ENCODE measurements at regions not wholly inside any gene's neighbourhood (a gene's known extent, or its start where the extent isn't known, plus 50 kb on each side); places are given as distances from the start of the nearest gene placed in this dataset.
"Not testable (repeated sequence)": the region's sequence is repeated elsewhere in the genome, so short reads cannot be mapped to it uniquely, and the experiment has no call there.

DNA sequence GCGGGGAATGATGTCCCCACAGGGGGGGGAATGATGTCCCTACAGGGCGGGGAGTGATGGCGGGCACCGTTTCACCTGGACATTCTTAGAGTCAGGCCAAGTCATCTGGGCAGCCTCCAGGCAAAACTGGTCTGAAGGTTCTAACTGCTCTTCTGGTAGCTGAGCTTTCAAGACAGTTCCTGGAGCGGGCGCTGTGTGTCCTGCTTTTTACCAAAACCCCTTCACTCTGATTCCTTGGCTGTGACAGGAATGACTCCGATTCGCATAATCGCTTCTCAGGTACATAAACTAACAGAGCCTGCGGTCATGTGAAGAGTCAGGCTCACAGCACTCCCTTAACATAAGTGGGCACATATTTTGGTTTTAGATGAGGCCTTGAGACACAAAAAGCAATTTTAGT, 836.0 kb downstream of the TRIML1 start:
- DNase-seq = no peak

DNA sequence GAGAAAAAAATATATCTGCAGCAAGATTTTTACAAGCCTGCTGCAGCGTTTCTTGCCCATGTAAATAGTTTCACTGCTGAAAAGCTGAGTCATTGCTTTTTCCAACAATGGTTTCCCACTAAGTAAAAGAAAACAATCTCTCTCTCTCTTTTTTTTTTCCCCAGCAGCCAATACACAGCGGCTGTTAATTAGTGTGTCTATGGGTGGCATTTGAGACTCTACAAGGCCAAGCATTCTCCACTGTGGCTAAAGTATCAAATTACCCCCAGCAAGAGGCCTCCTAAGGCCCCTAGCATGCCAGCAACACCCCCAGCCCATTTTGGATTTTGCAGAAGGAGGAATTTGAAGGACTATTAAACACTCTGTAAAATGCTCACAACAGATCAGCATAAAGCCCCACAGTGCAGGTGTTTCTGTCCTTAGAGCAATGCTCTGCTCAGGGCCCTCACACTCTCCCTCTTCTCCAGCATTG, 837.4 kb downstream of the TRIML1 start:
- peak; percentile 24 for DNase-seq

DNA sequence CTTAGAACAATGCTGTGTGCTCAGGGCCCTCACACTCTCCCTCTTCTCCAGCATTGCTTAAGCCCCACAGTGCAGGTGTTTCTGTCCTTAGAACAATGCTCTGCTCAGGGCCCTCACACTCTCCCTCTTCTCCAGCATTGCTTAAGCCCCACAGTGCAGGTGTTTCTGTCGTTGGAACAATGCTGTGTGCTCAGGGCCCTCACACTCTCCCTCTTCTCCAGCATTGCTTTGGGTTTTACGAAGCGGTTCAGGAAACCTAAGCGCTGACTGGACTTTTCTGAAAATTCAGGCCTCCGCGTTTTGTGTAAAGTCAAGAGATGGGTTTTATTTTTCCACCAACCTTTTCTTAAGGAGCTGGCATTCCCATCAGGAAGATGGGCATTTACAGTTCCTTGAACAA, 838.0 kb downstream of the TRIML1 start:
- DNase-seq = not testable (repeated sequence)

- no peak for DNase-seq
These were observed 845.3 kb downstream of the TRIML1 start for GRCh38 chr4:188984518-188984917.

DNA sequence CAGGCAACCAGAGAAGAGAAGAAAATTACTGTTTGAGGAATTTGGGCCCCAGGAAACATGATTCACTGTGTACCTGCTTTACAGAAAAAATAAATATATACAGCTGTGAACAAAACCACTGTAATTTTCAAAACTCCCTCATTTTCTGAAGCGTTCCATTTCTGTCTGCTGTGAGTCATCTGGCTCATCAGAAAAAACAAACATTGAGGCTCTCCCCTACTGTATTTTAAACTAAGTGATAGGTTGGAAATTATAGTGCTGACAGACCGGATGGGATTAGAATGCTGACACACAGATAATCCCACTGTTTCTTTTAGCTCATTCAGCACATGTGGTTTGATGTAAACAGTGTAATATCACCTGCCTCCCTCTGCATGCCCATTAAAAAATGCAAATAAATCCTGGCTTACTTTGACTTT, 847.0 kb downstream of the TRIML1 start:
- DNase-seq = no peak

DNA sequence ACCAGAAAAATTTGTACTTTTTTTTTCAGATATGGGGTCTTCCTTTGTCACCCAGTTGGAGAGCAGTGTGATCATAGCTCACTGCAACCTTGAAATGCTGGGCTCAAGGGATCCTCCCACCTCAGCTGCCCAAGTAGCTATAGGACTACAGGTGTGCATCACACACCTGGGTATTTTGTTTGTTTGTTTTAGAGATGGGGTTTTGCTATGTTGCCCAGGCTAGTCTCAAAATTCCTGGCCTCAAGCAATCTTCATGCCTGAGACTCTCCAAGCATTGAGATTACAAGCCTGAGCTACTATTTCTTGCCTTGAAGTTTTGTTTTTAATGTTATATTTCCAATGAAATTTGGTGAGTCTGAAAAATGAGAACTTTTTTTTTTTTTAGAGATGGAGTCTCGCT, 847.8 kb downstream of the TRIML1 start:
- no peak for DNase-seq

GRCh38 chr4:188988131-188988530, 848.9 kb downstream of the TRIML1 start:
- no peak for DNase-seq

- DNase-seq = no peak
These were observed 850.1 kb downstream of the TRIML1 start for GRCh38 chr4:188989371-188989770.

DNA sequence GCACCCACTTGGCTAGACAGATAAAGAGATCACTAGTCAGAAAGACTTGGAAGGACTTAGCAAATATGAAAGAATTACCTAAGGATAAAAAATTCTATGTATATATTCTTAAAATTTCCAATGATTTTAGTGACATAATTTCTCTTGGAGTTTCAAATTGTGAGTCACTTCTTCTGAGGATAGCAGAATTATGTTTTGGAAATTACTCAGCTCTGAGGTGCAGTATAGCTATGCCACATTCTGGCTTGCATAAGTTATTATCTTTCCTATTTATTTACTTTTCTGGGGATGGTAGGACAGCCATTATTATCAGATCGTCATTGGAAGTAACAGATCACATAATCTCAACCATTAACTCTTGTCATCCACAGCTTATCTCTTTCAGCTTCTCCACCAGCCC, 853.5 kb downstream of the TRIML1 start:
- DNase-seq = no peak

DNA sequence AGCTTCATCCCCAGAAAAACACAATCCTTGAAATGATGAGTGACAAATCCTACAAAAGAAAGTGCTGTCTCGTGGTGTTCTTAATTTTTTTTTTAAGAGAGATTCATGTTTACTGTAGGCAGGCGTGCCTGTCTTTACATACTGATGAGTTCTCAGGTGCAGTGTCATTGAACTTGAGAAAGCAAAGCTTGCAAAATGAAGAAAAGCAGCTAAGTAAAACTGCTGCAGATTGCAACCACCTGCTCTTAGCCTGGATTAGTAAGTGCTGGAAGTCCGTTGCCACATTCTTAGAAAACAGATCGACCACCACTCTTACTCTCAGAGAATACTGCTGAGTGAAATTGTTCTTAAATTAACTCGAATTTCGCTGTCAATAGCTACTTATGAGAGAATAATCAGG, 854.6 kb downstream of the TRIML1 start:
- no peak for DNase-seq

GRCh38 chr4:189001283-189001970, 862.2 kb downstream of the TRIML1 start:
- no peak for DNase-seq

DNA sequence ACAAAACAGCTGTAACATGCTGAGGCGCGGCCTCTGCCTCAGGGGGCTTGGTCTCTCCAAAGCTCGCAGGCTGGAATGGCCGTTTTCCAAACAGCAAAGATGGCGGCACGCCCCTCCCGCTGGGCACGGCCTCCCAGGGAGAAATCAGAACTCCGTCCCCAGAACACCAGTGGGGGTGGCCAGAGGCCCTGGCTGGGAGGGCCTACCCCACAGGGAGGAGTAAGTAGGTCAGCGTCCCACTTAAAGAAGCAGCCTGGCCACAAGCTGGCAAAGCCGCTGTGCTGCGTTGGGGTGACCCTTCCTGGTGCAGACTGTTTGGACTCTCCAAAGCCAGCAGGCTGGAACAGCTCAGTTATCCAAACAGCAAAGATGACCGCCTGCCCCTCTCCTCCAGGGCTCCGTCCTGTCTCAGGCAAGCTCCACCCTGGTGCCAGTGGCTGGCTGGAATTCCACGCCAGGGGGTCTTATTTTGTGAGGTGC, 862.8 kb downstream of the TRIML1 start:
- DNase-seq = no peak

- no peak for DNase-seq
These were observed 863.2 kb downstream of the TRIML1 start for GRCh38 chr4:189002475-189002874.

GRCh38 chr4:189010452-189011217, 871.4 kb downstream of the TRIML1 start:
- not testable (repeated sequence) for DNase-seq

DNA sequence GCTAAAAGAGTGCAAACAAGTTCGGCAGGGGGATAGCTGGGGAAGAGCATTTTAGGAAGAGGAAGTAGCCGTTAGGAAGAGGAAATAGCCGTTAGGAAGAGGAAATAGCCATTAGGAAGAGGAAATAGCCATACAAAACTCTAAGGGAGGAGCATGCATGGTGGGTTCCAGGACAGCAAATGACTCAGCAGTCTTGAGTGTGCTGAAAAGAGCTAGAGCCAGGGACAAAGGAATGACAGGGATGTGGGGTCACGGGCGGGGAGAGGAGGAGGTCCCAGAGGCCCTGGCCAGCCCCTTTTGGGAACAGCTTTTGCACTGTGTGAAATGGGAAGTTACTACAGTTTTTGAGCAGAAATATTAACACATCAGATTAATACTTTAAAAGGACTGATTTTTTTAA, 882.6 kb downstream of the TRIML1 start:
- no peak for DNase-seq

DNA sequence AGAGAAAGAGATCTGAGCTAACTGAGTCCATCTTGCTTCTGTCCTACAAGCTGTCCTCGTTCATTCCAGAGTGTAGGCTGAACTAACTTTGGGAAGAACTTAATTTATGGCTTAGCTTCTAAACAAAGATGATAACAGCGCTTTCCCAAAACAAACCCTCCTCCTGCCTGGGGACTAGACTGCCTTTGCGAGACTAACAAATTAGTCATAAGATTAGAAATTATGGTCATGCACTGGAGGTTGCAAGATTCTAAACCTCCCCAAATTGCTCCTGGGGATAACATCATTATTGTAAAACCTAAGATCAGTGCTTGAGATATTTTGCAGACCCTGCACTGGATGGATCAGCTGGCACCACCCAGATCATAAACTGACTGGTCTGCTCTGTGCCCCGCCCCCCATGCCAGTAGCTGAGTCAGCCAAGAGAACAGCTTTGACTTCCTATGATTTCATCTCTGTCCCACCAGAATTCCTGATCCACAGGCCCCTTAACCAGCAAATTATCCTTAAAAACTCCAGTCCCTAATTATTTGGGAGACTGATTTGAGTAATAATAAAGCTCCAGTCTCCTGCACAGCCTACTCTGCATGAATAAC, 883.3 kb downstream of the TRIML1 start:
- no peak for DNase-seq

DNA sequence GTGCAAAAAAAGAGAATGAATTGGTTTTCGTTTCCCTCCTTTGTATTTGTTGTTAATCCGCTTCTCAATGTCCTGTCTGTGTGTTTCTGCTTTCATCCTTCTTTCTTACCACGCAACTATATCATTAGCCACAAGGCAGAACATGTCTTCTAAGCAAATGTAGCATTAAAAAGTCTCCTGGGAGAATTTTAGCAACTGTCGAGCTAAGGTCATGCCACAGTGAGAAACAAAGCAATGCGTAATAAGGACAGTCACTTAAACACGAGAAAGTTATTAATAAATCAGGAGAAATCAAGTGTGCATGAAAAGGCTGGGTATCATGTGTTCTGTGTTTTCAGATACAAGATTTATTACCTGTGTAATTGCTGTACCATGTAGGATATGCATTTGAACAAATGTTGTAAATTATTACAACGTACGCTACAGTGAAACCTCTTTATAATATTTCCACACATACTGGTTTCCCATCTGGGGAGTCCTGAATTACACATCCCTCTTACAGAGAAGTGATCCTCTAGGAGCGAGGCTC, 890.8 kb downstream of the TRIML1 start:
- no peak for DNase-seq

DNA sequence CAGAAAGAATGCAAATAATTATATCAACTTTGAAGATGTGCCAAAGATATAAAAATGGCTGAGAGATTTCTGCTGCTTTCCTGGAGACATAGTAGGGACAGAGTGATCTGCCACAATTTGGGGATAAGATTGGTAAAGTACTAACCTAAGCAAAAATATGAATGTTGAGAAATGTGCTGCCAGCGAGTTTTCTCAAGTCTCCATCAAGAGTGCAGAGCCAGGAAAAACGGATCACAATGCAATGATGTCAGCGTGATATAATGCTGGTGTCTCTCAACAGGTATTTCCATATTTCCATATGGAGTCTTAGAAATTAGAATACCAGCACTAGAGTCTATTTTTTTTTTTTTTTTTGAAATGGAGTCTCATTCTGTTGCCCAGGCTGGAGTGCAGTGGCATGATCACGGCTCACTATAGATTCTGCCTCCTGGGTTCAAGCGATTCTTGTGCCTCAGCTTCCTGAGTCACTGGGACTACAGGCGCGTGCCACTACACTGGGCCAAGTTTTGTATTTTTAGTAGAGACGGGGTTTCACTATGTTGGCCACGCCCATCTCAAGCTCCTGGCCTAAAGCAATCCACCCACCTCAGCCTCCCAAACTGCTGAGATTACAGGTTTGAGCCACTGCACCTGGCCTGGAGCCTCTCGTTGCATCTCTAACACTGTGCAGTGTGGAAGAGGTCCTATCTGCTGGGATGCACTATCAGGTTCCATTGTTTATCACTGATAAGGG, 893.5 kb downstream of the TRIML1 start:
- DNase-seq = no peak

GRCh38 chr4:189033801-189034347, 894.6 kb downstream of the TRIML1 start:
- no peak for DNase-seq

GRCh38 chr4:189035091-189035490, 895.9 kb downstream of the TRIML1 start:
- DNase-seq = no peak

GRCh38 chr4:189035654-189036053, 896.4 kb downstream of the TRIML1 start:
- no peak for DNase-seq

GRCh38 chr4:189036906-189037305, 897.7 kb downstream of the TRIML1 start:
- DNase-seq = no peak

- DNase-seq = no peak
These were observed 894.0 kb upstream of the FRG1 start for GRCh38 chr4:189046642-189047041.
